ENCODE measurements at regions not wholly inside any gene's neighbourhood (a gene's known extent, or its start where the extent isn't known, plus 50 kb on each side); places are given as distances from the start of the nearest gene placed in this dataset.

- TF ChIP-seq, protein P1, sequence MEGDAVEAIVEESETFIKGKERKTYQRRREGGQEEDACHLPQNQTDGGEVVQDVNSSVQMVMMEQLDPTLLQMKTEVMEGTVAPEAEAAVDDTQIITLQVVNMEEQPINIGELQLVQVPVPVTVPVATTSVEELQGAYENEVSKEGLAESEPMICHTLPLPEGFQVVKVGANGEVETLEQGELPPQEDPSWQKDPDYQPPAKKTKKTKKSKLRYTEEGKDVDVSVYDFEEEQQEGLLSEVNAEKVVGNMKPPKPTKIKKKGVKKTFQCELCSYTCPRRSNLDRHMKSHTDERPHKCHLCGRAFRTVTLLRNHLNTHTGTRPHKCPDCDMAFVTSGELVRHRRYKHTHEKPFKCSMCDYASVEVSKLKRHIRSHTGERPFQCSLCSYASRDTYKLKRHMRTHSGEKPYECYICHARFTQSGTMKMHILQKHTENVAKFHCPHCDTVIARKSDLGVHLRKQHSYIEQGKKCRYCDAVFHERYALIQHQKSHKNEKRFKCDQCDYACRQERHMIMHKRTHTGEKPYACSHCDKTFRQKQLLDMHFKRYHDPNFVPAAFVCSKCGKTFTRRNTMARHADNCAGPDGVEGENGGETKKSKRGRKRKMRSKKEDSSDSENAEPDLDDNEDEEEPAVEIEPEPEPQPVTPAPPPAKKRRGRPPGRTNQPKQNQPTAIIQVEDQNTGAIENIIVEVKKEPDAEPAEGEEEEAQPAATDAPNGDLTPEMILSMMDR (conservative IDR thresholded peaks at IDR 0.05 in 1 of 2, IDR thresholded peaks at IDR 0.05 in 1 of 2; ENCODE audit: extremely low read depth in 1 of 2, insufficient read depth in 1 of 2, low read depth in 1 of 2, low read length in 2 of 2) = no peak
- TF ChIP-seq EZH2 (IDR thresholded peaks at IDR 0.05; ENCODE audit: borderline replicate concordance, low read length) = no peak
These were observed 234.0 kb upstream of the ZC3H12C start for GRCh38 chr11:109859045-109859724.
